LNCAP (cell line): ENCODE measurements at regions not wholly inside any gene's neighbourhood (a gene's known extent, or its start where the extent isn't known, plus 50 kb on each side); places are given as distances from the start of the nearest gene placed in this dataset.

Experiments
- CTCF ChIP-seq: fragments of 450-650 bp; IDR thresholded peaks from 2 replicates; pipeline ENCODE4 v1.5.1; 2017; ENCODE audit warnings: mild to moderate bottlenecking

DNA sequence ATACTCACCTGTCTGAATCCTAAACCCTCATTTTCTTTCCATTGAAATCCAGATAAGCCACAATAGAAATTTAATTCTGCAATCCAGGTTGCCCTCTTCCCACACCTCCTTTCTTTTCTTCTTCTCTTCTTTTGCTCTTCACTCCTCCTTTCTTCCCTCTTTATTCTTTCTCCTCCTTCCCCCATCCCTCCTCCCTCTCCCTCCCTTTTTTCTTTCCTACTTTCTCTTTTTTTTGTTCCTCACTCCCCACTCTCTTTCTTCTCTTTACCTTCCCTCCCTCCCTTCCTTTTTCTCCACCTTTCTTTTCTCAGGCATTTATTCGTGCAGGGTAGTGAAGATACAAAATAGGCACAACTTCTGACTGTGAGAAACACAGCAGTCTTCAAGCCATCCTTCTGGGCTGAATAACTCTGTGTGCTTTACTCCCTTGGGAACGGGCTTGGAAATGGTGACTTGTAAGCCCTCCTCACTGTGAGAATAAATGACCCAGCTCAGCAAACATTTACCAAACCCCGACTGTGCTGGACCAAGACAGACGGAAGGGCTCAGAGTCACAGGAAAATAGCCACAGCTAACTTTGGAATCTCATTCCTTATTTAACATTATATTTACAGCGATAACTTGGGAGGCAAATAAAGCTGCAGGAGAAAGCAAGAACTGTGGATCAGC, 140.8 kb downstream of the HAPSTR1 start:
- TF ChIP-seq CTCF: no peak

- TF ChIP-seq CTCF: no peak
Observed at GRCh38 chr16:9235867-9236266, 144.4 kb downstream of the HAPSTR1 start.

GRCh38 chr16:9236319-9236718, 144.9 kb downstream of the HAPSTR1 start:
- TF ChIP-seq CTCF: no peak

DNA sequence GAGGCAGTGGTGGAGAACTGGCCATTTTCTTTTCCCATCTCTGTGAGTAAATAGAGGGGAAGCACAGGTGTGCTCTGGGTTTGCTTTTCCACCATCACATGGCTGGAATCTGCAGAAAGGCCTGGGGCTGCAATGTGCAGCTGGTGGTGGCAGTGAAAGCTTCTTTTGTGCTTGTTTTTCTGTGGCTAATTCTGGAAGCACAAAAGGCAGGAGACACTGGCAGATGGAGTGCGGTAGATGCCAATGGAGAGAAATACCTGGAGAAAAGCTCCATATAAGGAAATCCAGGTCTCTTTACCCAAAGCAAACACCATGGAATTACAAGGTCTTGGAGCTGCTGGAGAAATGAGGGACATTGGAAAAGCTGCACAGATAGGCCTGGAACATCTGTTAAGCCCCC, 146.9 kb downstream of the HAPSTR1 start:
- no peak for TF ChIP-seq CTCF

DNA sequence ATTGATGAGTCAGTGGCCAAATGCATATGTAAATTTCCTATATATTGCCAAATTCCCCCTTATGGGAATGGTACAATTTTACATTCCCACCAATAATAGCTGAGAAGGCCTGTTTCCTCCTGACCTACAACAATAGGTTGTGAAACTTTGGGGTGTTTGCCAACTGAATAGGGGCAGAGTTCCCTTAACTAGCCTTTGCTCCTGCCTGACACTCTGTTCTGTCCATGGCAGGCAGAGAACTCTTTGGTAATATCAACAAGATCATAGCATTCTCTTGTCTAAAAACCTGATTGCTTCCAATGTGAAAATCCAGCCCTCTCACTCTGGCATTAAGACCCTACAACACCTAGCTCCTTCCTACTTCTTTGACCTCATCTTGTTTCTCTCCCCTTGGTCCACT, 149.7 kb downstream of the HAPSTR1 start:
- no peak for TF ChIP-seq CTCF

DNA sequence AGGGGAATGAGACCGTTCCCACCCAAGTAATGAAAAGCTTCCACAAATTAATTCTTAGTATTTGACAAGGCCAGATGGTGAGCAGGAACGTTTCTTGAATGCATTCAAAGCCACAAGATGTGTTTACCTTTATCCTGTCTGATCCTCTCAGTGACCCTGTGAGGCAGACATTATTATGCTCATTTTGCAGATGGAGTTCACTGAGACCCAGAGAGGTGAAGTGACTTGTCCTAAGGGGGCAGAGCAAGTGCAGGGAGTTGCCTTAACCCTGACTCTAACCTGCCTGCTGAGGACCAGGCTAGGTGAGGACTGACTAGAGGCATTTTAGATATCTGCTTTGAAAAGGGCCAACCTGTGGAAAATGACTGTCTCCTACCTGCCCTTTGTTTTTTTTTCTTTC, 156.7 kb downstream of the HAPSTR1 start:
- TF ChIP-seq CTCF: no peak

- no peak for TF ChIP-seq CTCF
Observed at GRCh38 chr16:9249534-9249933, 158.1 kb downstream of the HAPSTR1 start.

- TF ChIP-seq CTCF: no peak
Observed at GRCh38 chr16:9251026-9251425, 159.6 kb downstream of the HAPSTR1 start.
